ENCODE measurements at regions not wholly inside any gene's neighbourhood (a gene's known extent, or its start where the extent isn't known, plus 50 kb on each side); places are given as distances from the start of the nearest gene placed in this dataset.

- Mint-ChIP-seq H3K9me3 (no peaks in the 10 kb centered on the region), H3K27me3 (ENCODE audit: low read depth in 3 of 3) (peaks cover 3 to 17% (median 9%) of the 10 kb centered on the region in 3 donors), H3K36me3 (no peaks in the 10 kb centered on the region), H3K27ac (no peak overlapping the region), H3K4me1 (no peaks in the 10 kb centered on the region), H3K4me3 (no peak overlapping the region)
- Histone ChIP-seq H3K9ac (ENCODE audit: insufficient read depth, low read length, poor library complexity, severe bottlenecking) (no peak overlapping the region), H3K4me1 (ENCODE audit: control insufficient read depth in 1 of 2, insufficient read depth in 2 of 2, low read length in 2 of 2) (no peaks in the 10 kb centered on the region), H4K20me1 (ENCODE audit: insufficient read depth, low read length) (no peaks in the 10 kb centered on the region), H3K4me2 (replicated peaks; ENCODE audit: extremely low read depth, low read length, poor library complexity, severe bottlenecking) (no peak overlapping the region), H3K27me3 (ENCODE audit: control insufficient read depth in 2 of 2, insufficient read depth in 2 of 2, low read length in 2 of 2) (no peaks in the 10 kb centered on the region), H3K4me3 (replicated peaks in 1 of 3; ENCODE audit: low read depth in 2 of 3, low read length in 3 of 3) (no peak overlapping the region), H3K36me3 (replicated peaks in 1 of 2; ENCODE audit: control insufficient read depth in 1 of 2, insufficient read depth in 2 of 2, low read length in 2 of 2) (no peaks in the 10 kb centered on the region), H3K9me3 (replicated peaks in 1 of 2; ENCODE audit: control insufficient read depth in 1 of 2, insufficient read depth in 1 of 2, low read length in 2 of 2) (no peaks in the 10 kb centered on the region), H2AFZ (ENCODE audit: insufficient read depth, low read depth, low read length, poor library complexity, severe bottlenecking) (no peak overlapping the region), H3K27ac (ENCODE audit: low read depth in 1 of 2, low read length in 2 of 2) (no peak overlapping the region), H3K79me2 (ENCODE audit: insufficient read depth, low read length) (no peaks in the 10 kb centered on the region)
- no CpG with 5 or more reads among the region's 3 CpGs for WGBS (ENCODE audit: insufficient coverage)
- TF ChIP-seq CTCF (IDR thresholded peaks at IDR 0.05): no peak
- DNase-seq: no peak
- intact Hi-C loops (cut with micrococcal nuclease): no loop called here
Measured at GRCh38 chr5:141769671-141770070, 87.6 kb upstream of the ARAP3 start.

- intact Hi-C loops (cut with micrococcal nuclease): no loop called here
- Histone ChIP-seq H3K27me3 (ENCODE audit: control insufficient read depth in 2 of 2, insufficient read depth in 2 of 2, low read length in 2 of 2) (no peaks in the 10 kb centered on the region), H3K27ac (ENCODE audit: low read depth in 1 of 2, low read length in 2 of 2) (no peak overlapping the region), H3K79me2 (ENCODE audit: insufficient read depth, low read length) (no peaks in the 10 kb centered on the region), H3K4me1 (ENCODE audit: control insufficient read depth in 1 of 2, insufficient read depth in 2 of 2, low read length in 2 of 2) (no peaks in the 10 kb centered on the region), H2AFZ (ENCODE audit: insufficient read depth, low read depth, low read length, poor library complexity, severe bottlenecking) (no peak overlapping the region), H3K9ac (ENCODE audit: insufficient read depth, low read length, poor library complexity, severe bottlenecking) (no peak overlapping the region), H3K4me3 (replicated peaks in 1 of 3; ENCODE audit: low read depth in 2 of 3, low read length in 3 of 3) (no peak overlapping the region), H3K36me3 (replicated peaks in 1 of 2; ENCODE audit: control insufficient read depth in 1 of 2, insufficient read depth in 2 of 2, low read length in 2 of 2) (no peaks in the 10 kb centered on the region), H4K20me1 (ENCODE audit: insufficient read depth, low read length) (no peaks in the 10 kb centered on the region), H3K4me2 (replicated peaks; ENCODE audit: extremely low read depth, low read length, poor library complexity, severe bottlenecking) (no peak overlapping the region), H3K9me3 (replicated peaks in 1 of 2; ENCODE audit: control insufficient read depth in 1 of 2, insufficient read depth in 1 of 2, low read length in 2 of 2) (no peaks in the 10 kb centered on the region)
- Mint-ChIP-seq H3K27ac (no peak overlapping the region), H3K4me1 (no peaks in the 10 kb centered on the region), H3K9me3 (no peaks in the 10 kb centered on the region), H3K36me3 (no peaks in the 10 kb centered on the region), H3K27me3 (ENCODE audit: low read depth in 3 of 3) (peaks cover 6 to 28% (median 10%) of the 10 kb centered on the region in 3 donors), H3K4me3 (no peak overlapping the region)
- TF ChIP-seq CTCF (IDR thresholded peaks at IDR 0.05): no peak
- DNase-seq: no peak
- over 99% methylated on average over 15 of the region's 15 CpGs for WGBS (ENCODE audit: insufficient coverage)
Measured at GRCh38 chr5:141767671-141768070, 85.6 kb upstream of the ARAP3 start.

Measured in CD14-positive monocyte (primary cell).